ENCODE measurements at regions not wholly inside any gene's neighbourhood (a gene's known extent, or its start where the extent isn't known, plus 50 kb on each side); places are given as distances from the start of the nearest gene placed in this dataset.

DNA sequence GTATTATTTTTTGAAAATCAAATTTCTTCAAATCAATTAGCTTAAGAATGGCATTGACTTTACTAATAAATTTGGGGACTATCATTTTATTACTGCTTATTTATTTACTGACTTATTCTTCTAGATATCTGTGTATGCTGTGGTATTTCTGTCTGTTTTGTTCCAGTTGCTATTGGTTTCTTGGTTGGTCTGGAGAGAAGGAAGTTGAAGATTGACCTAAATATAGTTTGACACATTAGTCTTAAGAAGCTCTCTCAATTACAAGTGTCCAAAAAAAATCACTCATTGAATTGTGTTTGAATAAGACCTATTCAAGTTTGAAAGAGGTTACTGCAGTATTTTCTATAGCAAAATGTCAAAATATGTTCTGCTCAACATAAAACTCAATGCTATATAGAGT, 153.3 kb upstream of the KYNU start:
- Histone ChIP-seq H3K4me3 (ENCODE audit: extremely low read depth in 1 of 4, insufficient read depth in 2 of 4, low read depth in 3 of 4, low read length in 4 of 4) (no peak overlapping the region), H4K91ac (replicated peaks; ENCODE audit: insufficient read length, low read length) (no peak overlapping the region), H4K5ac (ENCODE audit: insufficient read length, low read depth, low read length) (no peak overlapping the region), H3K4me1 (replicated peaks in 1 of 4; ENCODE audit: control insufficient read depth in 3 of 4, insufficient read depth in 4 of 4, low read length in 3 of 4) (no peaks in the 10 kb centered on the region; a peak in 1 of 7 replicates), H2BK5ac (ENCODE audit: low read depth, low read length) (no peak overlapping the region), H3K27ac (ENCODE audit: low read depth, low read length) (no peak overlapping the region), H3K23ac (ENCODE audit: insufficient read length) (no peak overlapping the region), H3K79me2 (ENCODE audit: control insufficient read depth in 1 of 2, insufficient read depth in 2 of 2, low read length in 2 of 2) (no peaks in the 10 kb centered on the region), H3K18ac (ENCODE audit: extremely low read depth, low read length) (no peak overlapping the region), H3K4ac (replicated peaks; ENCODE audit: insufficient read length, low read depth, low read length) (no peak overlapping the region), H3K4me2 (ENCODE audit: insufficient read depth in 1 of 2, low read depth in 2 of 2, low read length in 2 of 2) (no peak overlapping the region), H4K8ac (ENCODE audit: extremely low read depth, insufficient read depth, low read length) (no peak overlapping the region), H3K9ac (replicated peaks in 1 of 4; ENCODE audit: extremely low read depth in 1 of 4, low read depth in 3 of 4, low read length in 3 of 4) (no peak overlapping the region), H2BK15ac (ENCODE audit: low read length) (no peak overlapping the region), H2BK120ac (replicated peaks; ENCODE audit: low read depth, low read length) (no peak overlapping the region), H3K23me2 (ENCODE audit: low read depth, low read length) (no peaks in the 10 kb centered on the region; the same call in 1 of the 2 replicates), H2BK12ac (ENCODE audit: low read depth, low read length) (no peak overlapping the region), H3K27me3 (replicated peaks in 1 of 4; ENCODE audit: control insufficient read depth in 3 of 4, extremely low read depth in 1 of 4, insufficient read depth in 3 of 4, low read length in 3 of 4) (no peaks in the 10 kb centered on the region), H4K20me1 (replicated peaks in 1 of 2; ENCODE audit: control insufficient read depth in 1 of 2, insufficient read depth in 2 of 2, low read length in 2 of 2) (no peaks in the 10 kb centered on the region), H2BK20ac (ENCODE audit: low read length) (no peak overlapping the region), H2AK5ac (ENCODE audit: low read depth, low read length) (no peak overlapping the region), H3K56ac (replicated peaks; ENCODE audit: insufficient read length, low read depth, low read length) (no peak overlapping the region), H3K9me3 (ENCODE audit: insufficient read depth in 2 of 2, low read depth in 1 of 2, low read length in 1 of 2) (peaks cover 9 to 11% of the 10 kb centered on the region in 2 experiments), H3K79me1 (ENCODE audit: low read depth, low read length) (no peaks in the 10 kb centered on the region), H2AFZ (ENCODE audit: low read length) (no peak overlapping the region), H3K36me3 (ENCODE audit: control insufficient read depth in 2 of 4, insufficient read depth in 4 of 4, low read length in 3 of 4) (peaks cover 0 to 5% (median 1%) of the 10 kb centered on the region in 4 experiments; a peak in 3 of 8 replicates), H3K14ac (ENCODE audit: insufficient read length) (no peak overlapping the region)
- FAIRE-seq (no peak), DNase-seq (ENCODE audit: low read depth in 1 of 2, low spot score in 2 of 2) (no peak)
- CTCF ChIA-PET (ENCODE audit: partially characterized antibody) = interaction anchor here (0.7 kb wide), 1 partner anchor 22 kb away, joined by 3 read pairs; no protein-coding TSS in a partner anchor
- TF ChIP-seq GABPA (IDR thresholded peaks at IDR 0.05; ENCODE audit: borderline replicate concordance, insufficient read depth, low read length) = no peak
- TF ChIP-seq CHD1 (IDR thresholded peaks at IDR 0.05; ENCODE audit: low read depth, low read length) = no peak
- no peak for TF ChIP-seq EZH2 (IDR thresholded peaks at IDR 0.05; ENCODE audit: low read depth, low read length, severe bottlenecking)
- TF ChIP-seq POLR2A (IDR thresholded peaks at IDR 0.05; ENCODE audit: control extremely low read depth in 1 of 2, low read depth in 2 of 2, low read length in 2 of 2) = no peak
- no peak for TF ChIP-seq CBX8 (IDR thresholded peaks at IDR 0.05; ENCODE audit: borderline replicate concordance, low read depth, low read length)
- no peak for TF ChIP-seq NANOG (IDR thresholded peaks at IDR 0.05; ENCODE audit: insufficient read depth, low read depth, low read length, poor library complexity, severe bottlenecking)
- no peak for TF ChIP-seq SP2 (IDR thresholded peaks at IDR 0.05; ENCODE audit: low read length)
- TF ChIP-seq KDM5A (IDR thresholded peaks at IDR 0.05; ENCODE audit: low read length) = no peak
- no peak for TF ChIP-seq KDM4A (IDR thresholded peaks at IDR 0.05; ENCODE audit: low read depth, low read length, severe bottlenecking)
- TF ChIP-seq KDM1A (IDR thresholded peaks at IDR 0.05; ENCODE audit: borderline replicate concordance, low read length) = no peak
- TF ChIP-seq TEAD4 (IDR thresholded peaks at IDR 0.05; ENCODE audit: low read depth, low read length) = no peak
- TF ChIP-seq POLR2AphosphoS5 (IDR thresholded peaks at IDR 0.05; ENCODE audit: low read depth, low read length) = no peak
- no peak for TF ChIP-seq PHF8 (conservative IDR thresholded peaks at IDR 0.05; ENCODE audit: low read depth, low read length)
- POLR2A ChIA-PET (ENCODE audit: partially characterized antibody) = no interaction called here

All from H1 (cell line).